Glutamatergic neuron (in vitro differentiated cells): ENCODE measurements at regions not wholly inside any gene's neighbourhood (a gene's known extent, or its start where the extent isn't known, plus 50 kb on each side); places are given as distances from the start of the nearest gene placed in this dataset.
"Not testable (repeated sequence)": the region's sequence is repeated elsewhere in the genome, so short reads cannot be mapped to it uniquely, and the experiment has no call there.

ENCODE experiments used
- DNase-seq: peaks from one replicate; pipeline ENCODE4 v3.0.0; 2022
- H3K27ac Mint-ChIP-seq: one replicate; pipeline ENCODE4 v1.8.0; 2020; ENCODE audit warnings: mild to moderate bottlenecking, mixed read lengths, inconsistent platforms; ENCODE audit not compliant: unreplicated experiment
- H3K27me3 Mint-ChIP-seq: one replicate; pipeline ENCODE4 v1.8.0; 2020; ENCODE audit warnings: mild to moderate bottlenecking, moderate library complexity, mixed read lengths, inconsistent platforms; ENCODE audit not compliant: unreplicated experiment
- H3K36me3 Mint-ChIP-seq: one replicate; pipeline ENCODE4 v1.8.0; 2020; ENCODE audit warnings: mild to moderate bottlenecking, mixed read lengths, inconsistent platforms; ENCODE audit not compliant: unreplicated experiment
- H3K4me1 Mint-ChIP-seq: one replicate; pipeline ENCODE4 v1.8.0; 2020; ENCODE audit warnings: mild to moderate bottlenecking, low read depth, mixed read lengths, inconsistent platforms; ENCODE audit not compliant: unreplicated experiment
- H3K4me3 Mint-ChIP-seq: one replicate; pipeline ENCODE4 v1.8.0; 2020; ENCODE audit warnings: mild to moderate bottlenecking, mixed read lengths, inconsistent platforms; ENCODE audit not compliant: unreplicated experiment
- H3K9me3 Mint-ChIP-seq: one replicate; pipeline ENCODE4 v1.8.0; 2020; ENCODE audit warnings: mild to moderate bottlenecking, moderate library complexity, mixed read lengths, inconsistent platforms; ENCODE audit not compliant: unreplicated experiment
- CTCF ChIP-seq: fragments of 200-600 bp; sonication (generic); IDR thresholded peaks from one replicate; pipeline ENCODE4 v1.5.0; 2021; ENCODE audit not compliant: partially characterized antibody, unreplicated experiment

GRCh38 chr11:54797906-54798305, 91.3 kb downstream of the OR4A5 start:
- H3K4me3 Mint-ChIP-seq, H3K27me3 Mint-ChIP-seq, H3K36me3 Mint-ChIP-seq, H3K4me1 Mint-ChIP-seq, H3K27ac Mint-ChIP-seq: not testable (repeated sequence)
- peaks cover 25% of the 10 kb centered on the region for H3K9me3 Mint-ChIP-seq
- DNase-seq: peak; percentile 5

- Mint-ChIP-seq H3K27me3 (peaks cover under 1% of the 10 kb centered on the region), H3K4me3 (no peak overlapping the region), H3K4me1 (no peaks in the 10 kb centered on the region), H3K9me3 (peaks cover 17% of the 10 kb centered on the region), H3K36me3 (no peaks in the 10 kb centered on the region), H3K27ac (no peak overlapping the region)
- TF ChIP-seq CTCF: no peak
- DNase-seq: no peak
Measured at GRCh38 chr11:54832676-54833075, 126.0 kb downstream of the OR4A5 start.

GRCh38 chr11:54855047-54855446, 148.4 kb downstream of the OR4A5 start:
- not testable (repeated sequence) for H3K4me3 Mint-ChIP-seq, H3K27ac Mint-ChIP-seq, H3K9me3 Mint-ChIP-seq, DNase-seq, H3K27me3 Mint-ChIP-seq, H3K36me3 Mint-ChIP-seq, H3K4me1 Mint-ChIP-seq
